Neuron (in vitro differentiated cells): ENCODE measurements at regions not wholly inside any gene's neighbourhood (a gene's known extent, or its start where the extent isn't known, plus 50 kb on each side); places are given as distances from the start of the nearest gene placed in this dataset.

Experiments used
- H2AFZ ChIP-seq: one replicate; pipeline ENCODE4 v1.6.1; 2013; ENCODE audit warnings: low read depth, mild to moderate bottlenecking, inconsistent platforms, low read length, moderate library complexity
- H3K27me3 ChIP-seq: one replicate; pipeline ENCODE4 v1.6.1; 2013; ENCODE audit warnings: low read length; ENCODE audit not compliant: insufficient read depth
- H3K36me3 ChIP-seq: one replicate; pipeline ENCODE4 v1.6.1; 2013; ENCODE audit warnings: low read length; ENCODE audit not compliant: insufficient read depth
- H3K4me1 ChIP-seq: one replicate; pipeline ENCODE4 v1.6.1; 2013; ENCODE audit warnings: low read length; ENCODE audit not compliant: insufficient read depth
- H3K4me3 ChIP-seq: 2 replicates; pipeline ENCODE4 v1.5.1; 2013; ENCODE audit warnings: mild to moderate bottlenecking, low read length, moderate library complexity
- H3K9me3 ChIP-seq: one replicate; pipeline ENCODE4 v1.6.1; 2013; ENCODE audit warnings: low read length

DNA sequence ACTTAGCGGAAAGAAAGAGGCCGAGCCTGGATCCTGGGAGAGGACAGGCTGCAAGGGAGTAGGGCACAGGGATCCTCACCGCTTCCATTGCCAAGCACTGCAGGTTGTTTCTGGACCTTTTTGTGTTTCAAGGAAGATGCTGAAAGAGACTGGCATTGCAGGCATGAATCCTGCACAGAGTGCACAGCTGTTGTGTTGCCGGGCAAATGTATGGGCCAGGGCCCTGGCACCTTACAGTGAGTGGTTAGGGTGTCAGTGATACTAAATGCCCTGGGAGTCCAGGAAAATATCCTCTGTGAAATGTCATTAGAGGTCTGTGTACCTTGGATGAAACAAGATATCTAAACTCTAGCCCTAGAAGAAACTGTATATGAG, 145.5 kb upstream of the FGGY start:
- Histone ChIP-seq H3K27me3 (no peaks in the 10 kb centered on the region), H2AFZ (no peak overlapping the region), H3K4me3 (no peak overlapping the region), H3K4me1 (peaks cover 21% of the 10 kb centered on the region), H3K36me3 (no peaks in the 10 kb centered on the region), H3K9me3 (no peaks in the 10 kb centered on the region)

DNA sequence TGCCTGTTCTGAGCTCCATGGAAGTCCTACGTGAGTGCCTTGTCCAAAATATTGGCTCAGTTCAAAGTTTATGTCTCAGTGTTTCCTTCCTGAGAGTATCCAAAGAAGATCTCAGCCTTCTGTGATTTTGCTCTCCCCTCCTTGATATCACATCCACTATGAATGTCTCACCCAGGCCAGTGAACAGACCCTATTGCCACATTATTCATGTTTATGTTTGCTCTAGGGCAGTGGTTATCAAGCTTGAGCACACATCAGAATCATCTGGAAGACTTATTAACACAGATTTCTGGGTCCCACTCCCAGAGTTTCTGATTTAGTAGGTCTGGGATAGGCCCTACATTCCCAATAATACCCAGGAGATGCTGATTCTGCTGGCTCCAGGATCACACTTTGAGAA, 145.0 kb upstream of the FGGY start:
- Histone ChIP-seq H3K27me3 (no peaks in the 10 kb centered on the region), H2AFZ (no peak overlapping the region), H3K4me1 (peaks cover 26% of the 10 kb centered on the region), H3K4me3 (no peak overlapping the region), H3K36me3 (no peaks in the 10 kb centered on the region), H3K9me3 (no peaks in the 10 kb centered on the region)

DNA sequence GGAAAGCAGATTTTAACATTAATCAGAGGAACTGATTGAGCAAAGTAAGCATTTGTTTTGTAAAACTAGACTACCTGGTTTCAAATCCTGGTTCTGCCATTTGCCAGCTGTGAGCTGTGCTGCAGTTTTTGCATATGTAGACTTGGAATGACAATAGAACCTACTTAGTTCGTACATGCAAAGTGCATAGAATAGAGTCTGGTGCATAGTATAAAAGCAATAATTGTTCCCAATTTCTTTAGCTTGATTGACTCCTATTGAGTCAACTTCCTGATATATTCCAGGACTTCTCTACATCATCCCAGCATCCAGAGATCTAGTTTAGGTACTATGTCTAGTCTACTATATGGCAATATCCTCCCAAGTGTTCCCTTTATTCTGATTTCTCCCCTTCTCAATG, 144.4 kb upstream of the FGGY start:
- Histone ChIP-seq H3K36me3 (no peaks in the 10 kb centered on the region), H3K9me3 (no peaks in the 10 kb centered on the region), H3K4me3 (no peak overlapping the region), H3K4me1 (peaks cover 32% of the 10 kb centered on the region), H3K27me3 (no peaks in the 10 kb centered on the region), H2AFZ (no peak overlapping the region)

DNA sequence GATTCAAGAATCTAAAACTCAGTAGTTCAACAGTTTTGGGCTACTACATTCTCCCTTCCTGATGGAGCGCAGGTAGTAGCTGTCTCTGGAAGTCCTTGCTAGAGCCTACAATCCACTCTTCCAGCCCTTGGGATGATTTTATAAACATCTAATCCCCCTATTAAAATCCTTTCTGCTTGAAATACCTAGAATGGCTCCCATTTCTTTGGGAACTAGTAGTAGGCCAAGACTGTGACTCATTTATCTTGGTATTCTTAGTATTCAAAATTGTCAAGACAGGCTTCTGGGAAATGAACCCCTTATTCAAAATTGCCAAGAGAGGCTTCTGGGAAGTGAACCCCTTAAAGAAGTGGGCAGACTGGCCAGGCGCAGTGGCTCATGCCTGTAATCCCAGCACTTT, 142.5 kb upstream of the FGGY start:
- peaks cover 32% of the 10 kb centered on the region for H3K4me1 ChIP-seq

DNA sequence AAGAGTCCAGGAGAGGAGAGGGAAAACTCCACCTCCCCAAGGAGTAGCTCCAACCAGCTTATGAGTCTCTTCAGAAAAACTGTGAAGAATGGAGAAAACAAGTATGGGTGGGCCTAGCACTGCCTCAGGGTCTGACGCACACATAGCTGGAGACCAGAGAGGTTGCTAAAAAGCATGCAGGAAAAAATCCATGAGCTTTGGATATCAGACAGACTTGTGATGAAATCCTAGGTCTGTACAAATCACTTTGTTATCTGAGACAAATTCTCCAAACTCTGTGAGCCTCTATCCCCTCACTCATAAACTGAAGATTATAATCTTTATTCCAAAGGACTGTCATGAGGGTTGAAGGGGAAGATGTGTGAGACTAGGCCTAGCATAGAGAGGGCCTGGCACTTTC, 141.5 kb upstream of the FGGY start:
- no peaks in the 10 kb centered on the region for H3K27me3 ChIP-seq
- no peak overlapping the region for H2AFZ ChIP-seq
- H3K4me1 ChIP-seq, result peaks cover 32% of the 10 kb centered on the region
- no peaks in the 10 kb centered on the region for H3K9me3 ChIP-seq
- no peak overlapping the region for H3K4me3 ChIP-seq
- no peaks in the 10 kb centered on the region for H3K36me3 ChIP-seq

More for the DNA sequence above, 142.5 kb upstream of the FGGY start:
- Histone ChIP-seq H2AFZ (no peak overlapping the region), H3K36me3 (no peaks in the 10 kb centered on the region), H3K27me3 (no peaks in the 10 kb centered on the region), H3K4me3 (no peak overlapping the region), H3K9me3 (no peaks in the 10 kb centered on the region)

DNA sequence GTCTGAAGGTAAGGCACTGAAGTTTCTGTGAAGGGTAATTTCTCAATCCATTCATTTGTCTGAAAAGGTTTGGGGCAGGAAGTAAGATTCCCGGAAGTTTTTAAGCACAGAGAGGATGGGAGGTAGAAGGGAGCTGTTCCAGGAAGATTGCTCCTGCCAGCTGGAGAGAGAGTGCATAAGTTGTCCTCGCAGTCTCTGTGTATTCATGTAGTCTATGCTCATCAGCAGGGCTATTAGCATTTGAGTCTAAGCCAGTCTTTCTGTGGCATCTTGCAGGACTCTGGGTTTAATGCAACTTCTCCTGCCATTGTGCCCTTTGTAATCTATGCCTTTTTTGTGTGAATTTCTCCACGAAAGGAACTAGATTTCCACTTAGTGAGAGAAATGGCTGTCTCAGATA, 140.8 kb upstream of the FGGY start:
- no peak overlapping the region for H3K4me3 ChIP-seq
- no peaks in the 10 kb centered on the region for H3K9me3 ChIP-seq
- no peak overlapping the region for H2AFZ ChIP-seq
- no peaks in the 10 kb centered on the region for H3K36me3 ChIP-seq
- no peaks in the 10 kb centered on the region for H3K27me3 ChIP-seq
- peaks cover 25% of the 10 kb centered on the region for H3K4me1 ChIP-seq

DNA sequence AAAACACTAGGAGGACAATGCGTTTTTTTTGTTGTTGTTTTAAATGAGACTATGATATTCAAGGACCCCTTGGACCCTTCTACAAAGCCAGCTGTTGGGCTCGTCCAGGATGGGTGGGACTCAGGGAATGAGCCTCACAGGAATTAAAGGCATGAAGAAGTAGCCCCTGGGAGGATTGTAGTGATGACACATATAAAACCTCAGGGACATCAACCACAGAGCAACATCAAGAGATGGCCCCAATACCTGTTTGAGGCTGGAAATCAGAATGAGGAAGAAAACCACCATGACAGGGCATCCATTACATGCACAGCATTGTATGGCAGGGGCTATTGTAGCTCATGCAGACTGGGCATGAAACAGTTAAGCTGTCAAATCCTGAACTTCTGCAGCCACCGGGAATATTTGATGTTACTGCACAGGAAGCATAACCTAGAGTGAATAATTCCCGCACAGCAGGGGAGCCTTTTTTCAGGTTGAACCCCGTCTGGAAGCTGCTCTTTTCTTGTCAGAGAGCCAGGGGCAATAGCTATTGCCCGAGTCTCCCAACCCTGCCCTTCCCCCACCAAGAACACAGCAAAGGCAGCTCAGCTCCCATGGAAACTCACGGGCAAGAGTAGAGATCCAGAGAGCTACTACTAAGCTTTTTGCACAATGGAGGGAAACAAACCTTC, 140.2 kb upstream of the FGGY start:
- Histone ChIP-seq H3K9me3 (no peaks in the 10 kb centered on the region), H3K36me3 (no peaks in the 10 kb centered on the region), H2AFZ (peak overlapping the region; percentile 53), H3K4me3 (peak overlapping the region; percentile 13), H3K4me1 (peaks cover 21% of the 10 kb centered on the region), H3K27me3 (no peaks in the 10 kb centered on the region)

DNA sequence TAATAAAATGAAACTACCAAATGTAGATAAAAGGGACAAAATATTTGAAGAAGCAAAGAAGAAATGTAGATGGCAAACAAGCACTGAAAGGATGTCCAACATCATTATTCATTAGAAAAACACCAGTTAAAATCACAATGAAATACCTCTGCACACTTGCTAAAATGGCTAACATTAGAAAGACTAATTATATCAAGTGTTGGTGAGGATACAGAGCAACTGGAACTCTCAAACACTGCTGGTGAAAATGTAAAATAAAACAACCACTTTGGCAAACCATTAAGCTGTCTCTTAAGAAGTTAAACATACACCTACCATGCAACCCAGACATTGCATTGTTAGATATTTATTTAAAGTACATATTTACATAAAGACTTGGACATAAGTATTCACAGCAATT, 138.6 kb upstream of the FGGY start:
- no peak overlapping the region for H3K4me3 ChIP-seq
- no peaks in the 10 kb centered on the region for H3K36me3 ChIP-seq
- no peaks in the 10 kb centered on the region for H3K27me3 ChIP-seq
- H2AFZ ChIP-seq, result no peak overlapping the region
- H3K4me1 ChIP-seq, result peaks cover 16% of the 10 kb centered on the region
- no peaks in the 10 kb centered on the region for H3K9me3 ChIP-seq

DNA sequence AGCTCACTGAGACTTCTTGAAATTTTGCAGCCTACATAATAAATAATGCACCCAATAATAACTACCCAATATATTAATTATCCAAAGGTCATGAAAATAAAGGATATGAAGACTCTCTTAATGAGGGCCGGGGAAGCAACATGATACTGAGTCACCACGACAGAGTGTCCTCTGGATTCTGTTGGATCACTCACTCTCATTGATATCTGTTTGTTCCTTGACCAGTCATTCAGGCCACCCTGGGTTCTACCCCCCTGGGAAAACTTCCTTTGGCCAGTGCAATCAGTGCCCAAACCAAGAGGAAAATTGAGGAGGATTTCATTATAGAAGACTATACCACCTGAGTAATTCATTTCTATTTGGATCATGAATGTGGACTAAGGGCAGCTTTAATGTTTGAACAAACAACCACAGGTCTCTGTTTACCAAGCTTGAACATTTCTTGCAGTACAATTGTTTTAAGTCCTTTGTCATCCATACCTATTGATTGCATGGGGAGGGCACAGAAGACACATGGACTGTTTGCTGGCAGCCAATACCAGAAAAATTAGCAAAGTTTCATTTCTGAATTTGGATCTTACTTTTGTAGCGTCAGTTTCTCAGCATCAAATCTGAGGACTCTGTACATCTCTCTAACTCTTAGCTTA, 137.2 kb upstream of the FGGY start:
- H3K4me1 ChIP-seq, result peaks cover 19% of the 10 kb centered on the region
- no peaks in the 10 kb centered on the region for H3K27me3 ChIP-seq
- no peak overlapping the region for H3K4me3 ChIP-seq
- H3K36me3 ChIP-seq, result no peaks in the 10 kb centered on the region
- H3K9me3 ChIP-seq, result no peaks in the 10 kb centered on the region
- H2AFZ ChIP-seq, result no peak overlapping the region

DNA sequence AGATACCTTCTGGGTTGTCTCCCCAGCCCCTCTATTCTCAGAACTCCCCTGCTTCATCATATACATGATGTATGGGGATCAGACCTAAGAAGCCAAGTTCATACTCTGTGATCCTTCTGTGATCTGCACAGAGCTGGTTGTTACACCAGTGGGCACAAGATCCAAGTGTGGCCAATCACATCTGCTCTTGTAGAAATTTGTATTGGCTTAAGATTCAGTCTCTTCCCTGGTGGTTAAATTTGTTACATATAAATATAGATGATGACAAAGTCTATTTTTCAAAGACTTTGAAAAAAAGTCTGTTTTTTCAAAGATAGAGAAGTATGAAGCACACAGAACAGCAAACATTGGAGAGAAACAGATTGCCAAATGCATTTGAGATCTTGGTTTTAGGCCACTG, 135.8 kb upstream of the FGGY start:
- Histone ChIP-seq H3K9me3 (no peaks in the 10 kb centered on the region), H3K4me1 (peaks cover 16% of the 10 kb centered on the region), H3K36me3 (no peaks in the 10 kb centered on the region), H3K4me3 (no peak overlapping the region), H2AFZ (no peak overlapping the region), H3K27me3 (no peaks in the 10 kb centered on the region)

DNA sequence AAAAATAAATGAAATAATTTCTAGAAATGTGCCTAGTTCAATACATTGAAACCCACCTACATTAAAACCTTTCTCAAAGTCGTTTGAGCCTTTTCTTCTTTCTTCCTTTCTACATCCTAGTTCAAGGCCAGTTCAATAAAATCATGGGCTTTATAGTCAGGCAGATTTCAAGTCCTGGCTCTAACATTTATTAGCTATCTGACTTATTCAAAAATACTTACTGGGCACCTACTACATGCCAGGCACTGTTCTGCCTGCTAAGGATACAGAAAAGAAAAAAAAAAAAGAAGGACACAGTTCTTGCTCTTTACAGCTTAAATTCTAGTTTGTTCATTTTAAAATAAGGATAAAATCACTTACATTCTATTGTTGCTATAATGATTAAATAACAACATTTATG, 134.2 kb upstream of the FGGY start:
- H3K36me3 ChIP-seq, result no peaks in the 10 kb centered on the region
- no peaks in the 10 kb centered on the region for H3K27me3 ChIP-seq
- H3K4me3 ChIP-seq, result no peak overlapping the region
- H3K9me3 ChIP-seq, result no peaks in the 10 kb centered on the region
- no peak overlapping the region for H2AFZ ChIP-seq
- peaks cover 3% of the 10 kb centered on the region for H3K4me1 ChIP-seq

DNA sequence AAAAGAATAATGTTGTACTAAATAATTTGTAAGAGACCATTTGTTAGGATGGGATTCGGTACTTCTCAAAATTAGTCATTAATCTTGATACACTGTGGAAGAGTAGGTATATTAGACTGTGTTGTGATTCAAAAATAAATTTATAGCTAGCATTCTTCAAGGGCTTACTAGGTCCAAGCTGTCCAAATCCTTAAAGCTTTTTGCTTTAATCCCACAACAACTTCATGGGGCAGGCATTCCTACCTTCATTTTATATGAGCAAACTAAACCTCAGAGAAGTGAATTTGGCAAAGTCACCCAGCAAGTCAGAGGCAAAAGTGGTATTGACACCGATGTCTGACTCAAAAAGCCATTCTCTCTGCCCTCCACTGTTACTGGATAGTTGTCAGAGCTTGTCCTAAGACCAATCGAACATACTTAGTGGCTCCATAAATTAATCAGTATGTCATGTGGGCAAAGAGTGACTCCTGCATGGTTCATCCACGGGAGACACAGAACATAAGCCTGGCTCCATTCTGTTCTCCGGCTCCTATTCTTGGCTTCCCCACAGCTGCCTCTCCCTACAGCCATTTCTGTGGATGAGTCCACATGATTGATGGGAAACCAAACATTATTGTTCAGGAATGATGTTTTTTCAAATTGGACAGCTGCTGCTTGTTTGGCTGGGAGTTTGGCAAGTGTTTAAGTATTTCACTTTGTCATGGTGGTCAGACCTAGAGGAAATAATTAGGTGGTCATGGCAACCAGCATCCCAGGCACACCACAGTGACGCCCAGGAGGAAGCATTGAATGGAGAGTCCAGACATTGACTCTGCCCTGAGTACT, 133.4 kb upstream of the FGGY start:
- Histone ChIP-seq H2AFZ (no peak overlapping the region), H3K9me3 (no peaks in the 10 kb centered on the region), H3K36me3 (no peaks in the 10 kb centered on the region), H3K4me1 (peaks cover 3% of the 10 kb centered on the region), H3K27me3 (no peaks in the 10 kb centered on the region), H3K4me3 (no peak overlapping the region)

DNA sequence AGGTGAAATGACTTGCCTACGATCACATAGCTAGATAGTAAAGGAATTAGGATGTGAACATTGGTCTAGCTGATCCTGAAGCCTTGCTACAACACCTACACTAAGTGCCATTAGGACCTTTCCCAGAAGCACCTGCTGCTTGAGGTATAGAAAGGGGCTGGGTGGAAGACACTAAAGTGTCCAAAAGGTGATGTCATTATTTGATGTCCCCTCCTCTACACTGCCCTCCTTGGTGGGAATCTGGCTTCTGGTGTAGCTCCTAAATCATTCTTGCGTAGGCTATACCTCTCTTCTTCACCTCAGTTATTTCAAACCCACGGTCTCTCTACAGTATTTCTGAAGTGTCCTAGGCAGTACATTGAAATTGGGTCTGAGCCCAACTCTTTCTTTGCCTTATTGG, 132.5 kb upstream of the FGGY start:
- no peaks in the 10 kb centered on the region for H3K27me3 ChIP-seq
- no peak overlapping the region for H2AFZ ChIP-seq
- peaks cover 3% of the 10 kb centered on the region for H3K4me1 ChIP-seq
- H3K36me3 ChIP-seq, result no peaks in the 10 kb centered on the region
- H3K4me3 ChIP-seq, result no peak overlapping the region
- no peaks in the 10 kb centered on the region for H3K9me3 ChIP-seq
